GM12864 (cell line): ENCODE measurements at regions not wholly inside any gene's neighbourhood (a gene's known extent, or its start where the extent isn't known, plus 50 kb on each side); places are given as distances from the start of the nearest gene placed in this dataset.

Experiments
- DNase-seq: peaks from one replicate; pipeline ENCODE4 v3.0.0-alpha.2; 2011; ENCODE audit warnings: low read depth
- H3K4me3 ChIP-seq: 2 replicates; pipeline ENCODE4 v1.5.1; 2011; ENCODE audit warnings: mild to moderate bottlenecking, low read depth, low read length, control low read depth
- CTCF ChIP-seq: IDR thresholded peaks from 2 replicates; pipeline ENCODE4 v1.5.1; 2011; ENCODE audit warnings: low read depth, mild to moderate bottlenecking, moderate library complexity, low read length, control low read depth, inconsistent platforms; ENCODE audit errors: missing control alignments

- H3K4me3 ChIP-seq: no peak overlapping the region
- no peak for DNase-seq
- no peak for TF ChIP-seq CTCF
Measured at GRCh38 chr11:134742224-134742612, 330.2 kb upstream of the B3GAT1 start.

- H3K4me3 ChIP-seq: no peak overlapping the region
- no peak for DNase-seq
- TF ChIP-seq CTCF: no peak
Measured at GRCh38 chr11:134741453-134742223, 329.6 kb upstream of the B3GAT1 start.

- no peak for TF ChIP-seq CTCF
- no peak for DNase-seq
- no peak overlapping the region for H3K4me3 ChIP-seq
Measured at GRCh38 chr11:134740590-134741261, 328.7 kb upstream of the B3GAT1 start.

GRCh38 chr11:134739136-134739535, 327.1 kb upstream of the B3GAT1 start:
- TF ChIP-seq CTCF: no peak
- DNase-seq: no peak

GRCh38 chr11:134738581-134738980, 326.5 kb upstream of the B3GAT1 start:
- H3K4me3 ChIP-seq: no peak overlapping the region
- no peak for DNase-seq
- TF ChIP-seq CTCF: no peak

More at GRCh38 chr11:134739136-134739535, 327.1 kb upstream of the B3GAT1 start:
- no peak overlapping the region for H3K4me3 ChIP-seq

- H3K4me3 ChIP-seq: no peak overlapping the region
- no peak for TF ChIP-seq CTCF
- no peak for DNase-seq
Measured at GRCh38 chr11:134737563-134738510, 325.8 kb upstream of the B3GAT1 start.
